ENCODE measurements at regions not wholly inside any gene's neighbourhood (a gene's known extent, or its start where the extent isn't known, plus 50 kb on each side); places are given as distances from the start of the nearest gene placed in this dataset.

DNA sequence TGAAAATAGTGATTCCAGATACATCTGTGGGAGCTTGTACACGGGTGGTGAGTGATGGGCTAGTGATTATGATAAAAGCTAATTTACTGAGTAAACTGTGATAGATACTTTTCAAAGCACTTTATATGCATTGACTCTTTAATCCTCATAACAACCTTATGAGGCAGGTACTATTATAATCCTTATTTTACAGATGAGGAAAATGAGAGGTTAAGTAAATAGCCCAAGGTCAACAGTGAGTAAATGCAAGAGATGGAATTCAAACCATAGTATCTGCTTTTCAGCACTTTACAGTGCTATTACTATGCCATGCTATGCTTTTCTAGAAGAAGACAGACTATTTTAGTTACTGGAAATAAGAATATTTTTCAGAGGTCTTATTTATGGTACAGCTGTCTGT is 320.9 kb upstream of the CITED2 start:
- TF ChIP-seq YY1 (IDR thresholded peaks at IDR 0.05; ENCODE audit: insufficient read depth, insufficient read length) = no peak
- no peak for TF ChIP-seq ZNF274 (IDR thresholded peaks at IDR 0.05; ENCODE audit: low read depth, low read length)
